HCT116 (cell line): ENCODE measurements at regions not wholly inside any gene's neighbourhood (a gene's known extent, or its start where the extent isn't known, plus 50 kb on each side); places are given as distances from the start of the nearest gene placed in this dataset.

ENCODE experiments used
- ATAC-seq: fragments of 200-7000 bp; cut with Tn5 transposase; 2 replicates; pipeline ENCODE4 v1.9.1; 2020; ENCODE audit warnings: mild to moderate bottlenecking, moderate library complexity
- BruUV-seq: library from RNA; stranded (reverse); fragments of 400-500 nt; replicated peaks from 2 replicates; lab custom pipeline; 2021; lab: Mats Ljungman, UMichigan
- CTCF ChIA-PET: fragments of 300-600 bp; sonication (Branson Sonifier 250); formaldehyde crosslinking; loops from one replicate; lab custom pipeline; 2021; ENCODE audit warnings: antibody characterized with exemption; lab: Charles Lee
- POLR2A ChIA-PET: fragments of 300-600, 350-600 bp; sonication (Branson Sonifier 250); formaldehyde crosslinking; loops from one replicate; lab custom pipeline; 2021; ENCODE audit warnings: antibody characterized with exemption; lab: Charles Lee
- RAD21 ChIA-PET, 2 experiments: fragments of 300-600 bp; sonication (Branson Sonifier 250); formaldehyde crosslinking; loops; one replicate each; lab custom pipeline; 2023; ENCODE audit warnings: low total read pairs in 2 of 2; ENCODE audit not compliant: uncharacterized antibody in 2 of 2, unreplicated experiment in 2 of 2, low non-redundant PET in 1 of 2; lab: Charles Lee
- DNase-seq: peaks from one replicate; pipeline ENCODE4 v3.0.0-alpha.2; 2010; ENCODE audit warnings: low read depth, low spot score
- H2AFZ ChIP-seq: fragments of 200-600 bp; shearing (Covaris generic), sonication (generic); 2 replicates; pipeline ENCODE4 v1.6.1; 2017; ENCODE audit warnings: low read depth, mixed run types, mixed read lengths, antibody characterized with exemption, low read length; ENCODE audit not compliant: poor library complexity, severe bottlenecking
- H3K27ac ChIP-seq: 2 replicates; pipeline ENCODE4 v1.5.1; 2012; ENCODE audit warnings: low read depth, low read length
- H3K27me3 ChIP-seq: fragments of 200-600 bp; sonication (generic); 2 replicates; pipeline ENCODE4 v1.6.1; 2016; ENCODE audit warnings: mixed run types, low read length, mixed read lengths; ENCODE audit not compliant: insufficient read depth
- H3K36me3 ChIP-seq, 2 experiments: fragments of 200-500 bp in 1 of 2; fragments of 200-600 bp in 1 of 2; sonication (Bioruptor generic) in 1 of 2; sonication (generic) in 1 of 2; 2 replicates each; pipeline versions ENCODE4 v1.5.1 to v1.6.1; 2014 to 2016; ENCODE audit warnings: low read length in 2 of 2, inconsistent platforms in 1 of 2, mixed read lengths in 1 of 2, mixed run types in 1 of 2; ENCODE audit not compliant: insufficient read depth in 2 of 2, control insufficient read depth in 1 of 2
- H3K4me1 ChIP-seq, 2 experiments: fragments of 200-600 bp in 1 of 2; sonication (generic) in 1 of 2; 2 replicates each; pipeline versions ENCODE4 v1.5.1 to v1.6.1; 2012 to 2017; ENCODE audit warnings: low read length in 2 of 2, inconsistent platforms in 1 of 2, mild to moderate bottlenecking in 1 of 2, mixed read lengths in 1 of 2, mixed run types in 1 of 2, moderate library complexity in 1 of 2; ENCODE audit not compliant: insufficient read depth in 2 of 2, control insufficient read depth in 1 of 2
- H3K4me2 ChIP-seq: fragments of 200-600 bp; sonication (generic); 2 replicates; pipeline ENCODE4 v1.6.1; 2017; ENCODE audit warnings: mixed run types, low read length, mixed read lengths
- H3K4me3 ChIP-seq, 2 experiments: fragments of 200-600 bp in 1 of 2; sonication (generic) in 1 of 2; replicated peaks in 1 of 2; 2 replicates each; pipeline ENCODE4 v1.5.1; 2011 to 2016; ENCODE audit warnings: low read length in 2 of 2, control low read depth in 1 of 2, low read depth in 1 of 2, mild to moderate bottlenecking in 1 of 2, mixed read lengths in 1 of 2, mixed run types in 1 of 2
- H3K79me2 ChIP-seq: fragments of 200-600 bp; sonication (generic); 2 replicates; pipeline ENCODE4 v1.6.1; 2017; ENCODE audit warnings: mild to moderate bottlenecking, mixed run types, low read length, moderate library complexity, mixed read lengths; ENCODE audit not compliant: insufficient read depth
- H3K9ac ChIP-seq: fragments of 200-600 bp; sonication (generic); 2 replicates; pipeline ENCODE4 v1.6.1; 2016; ENCODE audit warnings: low read length, mixed read lengths
- H3K9me2 ChIP-seq: fragments of 200-600 bp; sonication (generic), shearing (Covaris generic); 2 replicates; pipeline ENCODE4 v1.6.1; 2017; ENCODE audit warnings: mixed run types, mild to moderate bottlenecking, moderate library complexity; ENCODE audit not compliant: insufficient read depth
- H3K9me3 ChIP-seq, 2 experiments: fragments of 200-500 bp in 1 of 2; fragments of 200-600 bp in 1 of 2; sonication (Bioruptor generic) in 1 of 2; sonication (generic) in 1 of 2; 2 replicates each; pipeline ENCODE4 v1.6.1; 2014 to 2017; ENCODE audit warnings: low read length in 2 of 2, mixed read lengths in 2 of 2, inconsistent platforms in 1 of 2, low read depth in 1 of 2, mild to moderate bottlenecking in 1 of 2, mixed run types in 1 of 2, moderate library complexity in 1 of 2; ENCODE audit not compliant: control insufficient read depth in 1 of 2, insufficient read depth in 1 of 2
- H4K20me1 ChIP-seq: fragments of 200-600 bp; sonication (generic), shearing (Covaris generic); 2 replicates; pipeline ENCODE4 v1.6.1; 2017; ENCODE audit warnings: mixed run types, mild to moderate bottlenecking, moderate library complexity; ENCODE audit not compliant: insufficient read depth
- CBX3 ChIP-seq: IDR thresholded peaks from 2 replicates; pipeline ENCODE4 v1.6.1; 2012; ENCODE audit warnings: low read depth
- CEBPB ChIP-seq: IDR thresholded peaks from 2 replicates; pipeline ENCODE4 v1.6.1; 2012; ENCODE audit warnings: low read depth
- CTCF ChIP-seq, 3 experiments: fragments of 200-600 bp in 1 of 3; sonication (generic) in 1 of 3; IDR thresholded peaks in 2 of 3; conservative IDR thresholded peaks in 1 of 3; 2 replicates each; pipeline ENCODE4 v1.5.1; 2012 to 2017; ENCODE audit warnings: low read depth in 2 of 3, low read length in 2 of 3, antibody characterized with exemption in 1 of 3, borderline replicate concordance in 1 of 3, control low read depth in 1 of 3, mild to moderate bottlenecking in 1 of 3, mixed read lengths in 1 of 3, mixed run types in 1 of 3, moderate library complexity in 1 of 3; ENCODE audit not compliant: insufficient read depth in 1 of 3
- EGR1 ChIP-seq: IDR thresholded peaks from 2 replicates; pipeline ENCODE4 v1.6.1; 2012; ENCODE audit warnings: low read depth
- ELF1 ChIP-seq: IDR thresholded peaks from 2 replicates; pipeline ENCODE4 v1.6.1; 2012; ENCODE audit warnings: low read depth, borderline replicate concordance
- EZH2 ChIP-seq: fragments of 200-600 bp; sonication (generic); IDR thresholded peaks from 2 replicates; pipeline ENCODE4 v1.6.1; 2017; ENCODE audit warnings: antibody characterized with exemption, mixed run types
- EZH2phosphoT487 ChIP-seq: fragments of 200-600 bp; IDR thresholded peaks from 2 replicates; pipeline ENCODE4 v1.6.1; 2018; ENCODE audit warnings: antibody characterized with exemption, borderline replicate concordance
- FOSL1 ChIP-seq: IDR thresholded peaks from 2 replicates; pipeline ENCODE4 v1.6.1; 2012; ENCODE audit warnings: low read depth
- JUND ChIP-seq: IDR thresholded peaks from 2 replicates; pipeline ENCODE4 v1.6.1; 2012
- POLR2AphosphoS5 ChIP-seq: IDR thresholded peaks from 2 replicates; pipeline ENCODE4 v1.6.1; 2011; ENCODE audit warnings: mild to moderate bottlenecking, low read depth, low read length, moderate library complexity
- RAD21 ChIP-seq: IDR thresholded peaks from 2 replicates; pipeline ENCODE4 v1.6.1; 2012; ENCODE audit warnings: low read depth, mild to moderate bottlenecking
- SRF ChIP-seq: IDR thresholded peaks from 2 replicates; pipeline ENCODE4 v1.6.1; 2012; ENCODE audit warnings: low read depth
- YY1 ChIP-seq: IDR thresholded peaks from 2 replicates; pipeline ENCODE4 v1.6.1; 2011; ENCODE audit warnings: low read length, low read depth, moderate library complexity, mild to moderate bottlenecking; ENCODE audit not compliant: insufficient replicate concordance; ENCODE audit errors: extremely low read depth
- ZBTB33 ChIP-seq: IDR thresholded peaks from 2 replicates; pipeline ENCODE4 v1.6.1; 2011; ENCODE audit warnings: mild to moderate bottlenecking, low read length, moderate library complexity; ENCODE audit not compliant: insufficient replicate concordance; ENCODE audit errors: extremely low read depth
- ZFX ChIP-seq: fragments of 450-650 bp; IDR thresholded peaks from 2 replicates; pipeline ENCODE4 v1.6.1; 2017
- ZNF274 ChIP-seq: fragments of 200-500 bp; sonication (Bioruptor generic); IDR thresholded peaks from 2 replicates; pipeline ENCODE4 v1.6.1; 2014; ENCODE audit warnings: mild to moderate bottlenecking, low read depth, low read length, inconsistent platforms
- intact Hi-C: fragments of 100-400 bp; cut with micrococcal nuclease; formaldehyde crosslinking; loops from 2 replicates; pipeline ENCODE4 v1.10.0; 2022
- TF ChIP-seq, protein P1 (sequence below): IDR thresholded peaks from 2 replicates; pipeline ENCODE4 v1.6.1; 2012

DNA sequence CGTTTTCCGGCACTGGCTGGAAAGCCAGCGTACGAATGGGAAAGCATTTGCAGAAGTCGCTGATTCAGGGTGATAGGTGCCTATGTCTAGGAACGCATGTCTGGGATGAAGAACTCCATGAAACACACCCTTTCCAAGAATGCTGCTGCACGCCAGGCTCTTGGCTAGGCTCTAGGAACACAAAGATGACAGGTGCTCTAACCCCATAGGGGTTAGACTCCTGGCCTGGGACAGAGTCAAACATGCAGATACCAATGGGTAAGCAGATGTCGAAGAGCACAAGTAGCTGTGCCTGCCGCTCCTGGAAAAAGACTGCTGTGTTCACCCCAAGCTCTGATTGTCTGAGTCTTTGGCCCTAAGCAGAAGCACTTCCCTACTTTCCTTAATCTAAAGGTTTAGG is 180.9 kb upstream of the UBE3A start:
- Histone ChIP-seq H3K4me2 (no peak overlapping the region), H3K36me3 (no peaks in the 10 kb centered on the region), H4K20me1 (no peaks in the 10 kb centered on the region), H2AFZ (no peak overlapping the region), H3K4me3 (no peak overlapping the region), H3K9me2 (no peaks in the 10 kb centered on the region), H3K27ac (no peak overlapping the region), H3K4me1 (no peaks in the 10 kb centered on the region), H3K79me2 (no peaks in the 10 kb centered on the region), H3K9me3 (peaks cover 8 to 34% of the 10 kb centered on the region in 2 experiments; a peak in 2 of 4 replicates), H3K27me3 (no peaks in the 10 kb centered on the region), H3K9ac (no peak overlapping the region)
- no peak for TF ChIP-seq SRF
- TF ChIP-seq POLR2AphosphoS5: no peak
- TF ChIP-seq FOSL1: no peak
- TF ChIP-seq EZH2: no peak
- no peak for TF ChIP-seq CEBPB
- TF ChIP-seq ZNF274: no peak
- TF ChIP-seq ZFX: no peak
- no peak for TF ChIP-seq RAD21
- intact Hi-C loops: no loop called here
- ChIA-PET RAD21 (no interaction called here), POLR2A (no interaction called here), CTCF (no interaction called here)
- BruUV-seq: no TSS peak
- no peak for DNase-seq
- ATAC-seq: no peak

DNA sequence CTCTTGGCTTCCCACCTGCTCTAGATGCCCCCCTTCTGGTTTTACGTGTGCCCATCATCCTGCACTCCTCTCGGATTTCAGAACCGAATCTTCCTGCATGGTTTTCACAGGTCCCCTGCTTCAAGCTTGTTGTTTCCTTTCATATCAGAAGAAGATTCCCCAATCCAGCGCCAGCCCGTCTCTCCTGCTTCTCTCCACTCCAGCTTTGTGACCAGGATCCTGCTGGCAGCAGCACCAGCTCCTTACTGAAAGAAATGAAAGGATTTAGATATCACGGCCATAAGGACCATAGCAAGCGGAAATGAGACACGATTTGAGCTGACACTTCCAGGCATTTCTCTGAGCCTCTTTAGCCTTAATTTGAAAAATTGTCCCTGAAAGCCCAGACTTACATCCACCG is 180.3 kb upstream of the UBE3A start:
- Histone ChIP-seq H3K9me3 (peaks cover 8 to 32% of the 10 kb centered on the region in 2 experiments; a peak in 2 of 4 replicates), H3K27me3 (no peaks in the 10 kb centered on the region), H3K4me3 (no peak overlapping the region), H3K9ac (no peak overlapping the region), H3K4me2 (no peak overlapping the region), H4K20me1 (no peaks in the 10 kb centered on the region), H3K4me1 (no peaks in the 10 kb centered on the region), H2AFZ (no peak overlapping the region), H3K9me2 (no peaks in the 10 kb centered on the region), H3K79me2 (no peaks in the 10 kb centered on the region), H3K27ac (no peak overlapping the region), H3K36me3 (no peaks in the 10 kb centered on the region)
- TF ChIP-seq SRF: no peak
- TF ChIP-seq POLR2AphosphoS5: no peak
- no peak for TF ChIP-seq YY1
- TF ChIP-seq CTCF (IDR thresholded peaks at IDR 0.05 in 2 of 3, conservative IDR thresholded peaks at IDR 0.05 in 1 of 3; ENCODE audit: borderline replicate concordance in 1 of 3, insufficient read depth in 1 of 3, low read depth in 2 of 3, low read length in 2 of 3): no peak
- TF ChIP-seq, protein P1, sequence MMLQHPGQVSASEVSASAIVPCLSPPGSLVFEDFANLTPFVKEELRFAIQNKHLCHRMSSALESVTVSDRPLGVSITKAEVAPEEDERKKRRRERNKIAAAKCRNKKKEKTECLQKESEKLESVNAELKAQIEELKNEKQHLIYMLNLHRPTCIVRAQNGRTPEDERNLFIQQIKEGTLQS: no peak
- TF ChIP-seq JUND: no peak
- TF ChIP-seq EGR1: no peak
- no peak for TF ChIP-seq CBX3
- no peak for TF ChIP-seq EZH2phosphoT487
- no peak for TF ChIP-seq ELF1
- no peak for TF ChIP-seq ZBTB33
- no peak for TF ChIP-seq ZNF274
- BruUV-seq: no TSS peak
- POLR2A ChIA-PET: no interaction called here
- RAD21 ChIA-PET: no interaction called here
- intact Hi-C loops: no loop called here
- DNase-seq (no peak), ATAC-seq (no peak)
- CTCF ChIA-PET: no interaction called here
